Common myeloid progenitor, CD34-positive (primary cell): ENCODE measurements at regions not wholly inside any gene's neighbourhood (a gene's known extent, or its start where the extent isn't known, plus 50 kb on each side); places are given as distances from the start of the nearest gene placed in this dataset.

Source experiments
- CTCF ChIA-PET: fragments of 350-600 bp; sonication (Branson Sonifier 250); formaldehyde crosslinking; loops from one replicate; lab custom pipeline; 2021; ENCODE audit warnings: antibody characterized with exemption; lab: Charles Lee
- POLR2A ChIA-PET: fragments of 350-600 bp; sonication (Branson Sonifier 250); formaldehyde crosslinking; loops from one replicate; lab custom pipeline; 2021; ENCODE audit warnings: antibody characterized with exemption; lab: Charles Lee
- DNase-seq, 3 donors: peaks; one replicate each; pipeline versions ENCODE4 v3.0.0 to v3.0.0-alpha.2; 2013
- H3K27ac ChIP-seq, 2 experiments: 1 replicate in 1 of 2; 2 replicates in 1 of 2; pipeline ENCODE4 v1.7.0; 2013; ENCODE audit warnings: inconsistent platforms in 2 of 2, low read length in 2 of 2, mild to moderate bottlenecking in 2 of 2, low read depth in 1 of 2, moderate library complexity in 1 of 2; ENCODE audit not compliant: severe bottlenecking in 2 of 2, insufficient read depth in 1 of 2, poor library complexity in 1 of 2
- H3K27me3 ChIP-seq, 5 experiments: replicated peaks in 2 of 5; 1 replicate in 3 of 5; 2 replicates in 2 of 5; pipeline versions ENCODE4 v1.6.1 to v1.7.0; 2013; ENCODE audit warnings: low read length in 4 of 5, mild to moderate bottlenecking in 2 of 5, moderate library complexity in 2 of 5, inconsistent platforms in 1 of 5; ENCODE audit not compliant: insufficient read depth in 5 of 5, control insufficient read depth in 4 of 5
- H3K36me3 ChIP-seq, 4 experiments: 1 replicate in 2 of 4; 2 replicates in 2 of 4; pipeline versions ENCODE4 v1.6.1 to v1.7.0; 2013; ENCODE audit warnings: low read length in 3 of 4, control low read depth in 1 of 4, mild to moderate bottlenecking in 1 of 4; ENCODE audit not compliant: control insufficient read depth in 4 of 4, insufficient read depth in 4 of 4
- H3K4me1 ChIP-seq, 4 experiments: 1 replicate in 3 of 4; 2 replicates in 1 of 4; pipeline versions ENCODE4 v1.6.1 to v1.7.1; 2013; ENCODE audit warnings: low read length in 3 of 4, mild to moderate bottlenecking in 3 of 4, control low read depth in 1 of 4, inconsistent platforms in 1 of 4, moderate library complexity in 1 of 4; ENCODE audit not compliant: control insufficient read depth in 4 of 4, insufficient read depth in 4 of 4; ENCODE audit errors: control extremely low read depth in 1 of 4
- H3K4me3 ChIP-seq, 7 experiments: 1 replicate in 4 of 7; 2 replicates in 3 of 7; pipeline versions ENCODE4 v1.5.1 to v1.7.0; 2013; ENCODE audit warnings: mild to moderate bottlenecking in 7 of 7, low read length in 6 of 7, moderate library complexity in 6 of 7, inconsistent platforms in 2 of 7, low read depth in 2 of 7, control low read depth in 1 of 7; ENCODE audit not compliant: insufficient read depth in 4 of 7, control insufficient read depth in 1 of 7; ENCODE audit errors: extremely low read depth in 1 of 7
- H3K9me3 ChIP-seq, 5 experiments: 1 replicate in 4 of 5; 2 replicates in 1 of 5; pipeline versions ENCODE4 v1.6.1 to v1.7.1; 2013; ENCODE audit warnings: low read length in 4 of 5, mild to moderate bottlenecking in 2 of 5, inconsistent platforms in 1 of 5, low read depth in 1 of 5, moderate library complexity in 1 of 5; ENCODE audit not compliant: control insufficient read depth in 4 of 5, insufficient read depth in 2 of 5; ENCODE audit errors: control extremely low read depth in 1 of 5
- WGBS: methylation state at CpG from one replicate; pipeline ENCODE4 v1.1.5; 2013; ENCODE audit not compliant: insufficient coverage; 5-methylcytosine and 5-hydroxymethylcytosine counted together

GRCh38 chr15:91555312-91555711 is 298.2 kb upstream of the SLCO3A1 start:
- H3K27me3 ChIP-seq = no peaks in the 10 kb centered on the region
- H3K36me3 ChIP-seq = no peaks in the 10 kb centered on the region
- no peaks in the 10 kb centered on the region for H3K9me3 ChIP-seq
- 100% methylated on average over 3 of the region's 4 CpGs for WGBS
- no peak overlapping the region for H3K27ac ChIP-seq
- CTCF ChIA-PET = no interaction called here
- H3K4me1 ChIP-seq = no peaks in the 10 kb centered on the region
- H3K4me3 ChIP-seq = no peak overlapping the region
- DNase-seq = no peak
- POLR2A ChIA-PET = no interaction called here

GRCh38 chr15:91556926-91557325 is 296.6 kb upstream of the SLCO3A1 start:
- CTCF ChIA-PET = no interaction called here
- Histone ChIP-seq H3K27me3 (no peaks in the 10 kb centered on the region), H3K4me3 (no peak overlapping the region), H3K9me3 (no peaks in the 10 kb centered on the region), H3K27ac (no peak overlapping the region), H3K4me1 (no peaks in the 10 kb centered on the region), H3K36me3 (no peaks in the 10 kb centered on the region)
- DNase-seq = no peak
- POLR2A ChIA-PET = no interaction called here
- WGBS = no CpG with 5 or more reads among the region's 5 CpGs

GRCh38 chr15:91559066-91559465 is 294.4 kb upstream of the SLCO3A1 start:
- H3K27me3 ChIP-seq = no peaks in the 10 kb centered on the region

GRCh38 chr15:91561371-91562100 is 292.0 kb upstream of the SLCO3A1 start:
- H3K4me1 ChIP-seq = peaks cover 0 to 7% (median 0%) of the 10 kb centered on the region in 4 experiments
- H3K27me3 ChIP-seq = no peaks in the 10 kb centered on the region
- no peak overlapping the region for H3K27ac ChIP-seq
- no peaks in the 10 kb centered on the region for H3K9me3 ChIP-seq
- 92% methylated on average over 8 of the region's 11 CpGs for WGBS
- ChIA-PET CTCF (interaction anchor here (1.1 kb wide), 1 partner anchor 12 kb away, joined by 3 read pairs; no protein-coding TSS in a partner anchor), POLR2A (no interaction called here)
- peak in 1 of 3 donors; percentile 20 for DNase-seq
- no peaks in the 10 kb centered on the region for H3K36me3 ChIP-seq
- H3K4me3 ChIP-seq = no peak overlapping the region

More at GRCh38 chr15:91559066-91559465, 294.4 kb upstream of the SLCO3A1 start:
- H3K4me1 ChIP-seq = no peaks in the 10 kb centered on the region
- H3K36me3 ChIP-seq = no peaks in the 10 kb centered on the region
- ChIA-PET CTCF (no interaction called here), POLR2A (no interaction called here)
- no peak for DNase-seq
- no peak overlapping the region for H3K27ac ChIP-seq
- no peaks in the 10 kb centered on the region for H3K9me3 ChIP-seq
- WGBS = 100% methylated on average over 1 of the region's 3 CpGs
- no peak overlapping the region for H3K4me3 ChIP-seq

GRCh38 chr15:91562698-91563097 is 290.8 kb upstream of the SLCO3A1 start:
- POLR2A ChIA-PET = no interaction called here

GRCh38 chr15:91564631-91565030 is 288.9 kb upstream of the SLCO3A1 start:
- H3K27me3 ChIP-seq = no peaks in the 10 kb centered on the region
- WGBS = 100% methylated on average over 3 of the region's 3 CpGs
- H3K4me3 ChIP-seq = no peak overlapping the region
- peaks cover 0 to 7% (median 0%) of the 10 kb centered on the region in 4 experiments for H3K4me1 ChIP-seq
- no peak for DNase-seq
- H3K9me3 ChIP-seq = no peaks in the 10 kb centered on the region
- POLR2A ChIA-PET = no interaction called here
- CTCF ChIA-PET = no interaction called here
- no peak overlapping the region for H3K27ac ChIP-seq
- no peaks in the 10 kb centered on the region for H3K36me3 ChIP-seq

More at GRCh38 chr15:91562698-91563097, 290.8 kb upstream of the SLCO3A1 start:
- no peak overlapping the region for H3K27ac ChIP-seq
- H3K27me3 ChIP-seq = no peaks in the 10 kb centered on the region
- peaks cover 0 to 7% (median 0%) of the 10 kb centered on the region in 4 experiments for H3K4me1 ChIP-seq
- no peak for DNase-seq
- 100% methylated on average over 2 of the region's 2 CpGs for WGBS
- CTCF ChIA-PET = no interaction called here
- H3K36me3 ChIP-seq = no peaks in the 10 kb centered on the region
- H3K9me3 ChIP-seq = no peaks in the 10 kb centered on the region
- no peak overlapping the region for H3K4me3 ChIP-seq

- ChIA-PET CTCF (no interaction called here), POLR2A (interaction anchor here (0.5 kb wide), 1 partner anchor 359 kb away, joined by 4 read pairs; no protein-coding TSS in a partner anchor)
- peak; percentile 50 to 77 (median 72) for DNase-seq
- Histone ChIP-seq H3K27me3 (no peaks in the 10 kb centered on the region), H3K4me3 (no peak overlapping the region), H3K36me3 (no peaks in the 10 kb centered on the region), H3K9me3 (peaks cover 0 to 10% (median 0%) of the 10 kb centered on the region in 5 experiments), H3K4me1 (peaks cover 0 to 7% (median 0%) of the 10 kb centered on the region in 4 experiments), H3K27ac (no peak overlapping the region)
- WGBS = no CpG with 5 or more reads among the region's 4 CpGs
These were observed 287.4 kb upstream of the SLCO3A1 start for GRCh38 chr15:91566141-91566540.
